Hematopoietic multipotent progenitor cell treated with erythropoietin and hydrocortisone succinate and interleukin-3 and kit ligand, for 15 days (in vitro differentiated cells): ENCODE measurements at regions not wholly inside any gene's neighbourhood (a gene's known extent, or its start where the extent isn't known, plus 50 kb on each side); places are given as distances from the start of the nearest gene placed in this dataset.

Source experiments
- DNase-seq: peaks from one replicate; pipeline ENCODE4 v3.0.0-alpha.2; 2015; ENCODE audit warnings: low spot score

GRCh38 chr2:234339011-234339410, 157.9 kb downstream of the ARL4C start:
- DNase-seq = no peak

- no peak for DNase-seq
Observed at GRCh38 chr2:234335661-234336228, 161.1 kb downstream of the ARL4C start.

GRCh38 chr2:234334756-234335155, 162.1 kb downstream of the ARL4C start:
- no peak for DNase-seq

GRCh38 chr2:234334151-234334550, 162.7 kb downstream of the ARL4C start:
- no peak for DNase-seq

GRCh38 chr2:234333168-234334130, 163.4 kb downstream of the ARL4C start:
- no peak for DNase-seq

GRCh38 chr2:234331966-234332365, 164.9 kb downstream of the ARL4C start:
- no peak for DNase-seq

GRCh38 chr2:234331566-234331965, 165.3 kb downstream of the ARL4C start:
- DNase-seq = no peak

- no peak for DNase-seq
Observed at GRCh38 chr2:234330902-234331301, 166.0 kb downstream of the ARL4C start.

- DNase-seq = no peak
Observed at GRCh38 chr2:234329202-234329960, 167.5 kb downstream of the ARL4C start.

GRCh38 chr2:234328444-234328990, 168.4 kb downstream of the ARL4C start:
- DNase-seq = no peak

- no peak for DNase-seq
Observed at GRCh38 chr2:234326694-234327093, 170.2 kb downstream of the ARL4C start.

GRCh38 chr2:234324116-234324515, 172.8 kb downstream of the ARL4C start:
- no peak for DNase-seq

- DNase-seq = no peak
Observed at GRCh38 chr2:234322766-234323465, 174.0 kb downstream of the ARL4C start.

GRCh38 chr2:234320066-234320465, 176.8 kb downstream of the ARL4C start:
- DNase-seq = no peak

GRCh38 chr2:234318361-234318760, 178.5 kb downstream of the ARL4C start:
- DNase-seq = no peak

- DNase-seq = no peak
Observed at GRCh38 chr2:234313558-234313957, 183.3 kb downstream of the ARL4C start.

GRCh38 chr2:234310166-234310565, 186.7 kb downstream of the ARL4C start:
- no peak for DNase-seq

GRCh38 chr2:234309431-234309830, 187.4 kb downstream of the ARL4C start:
- DNase-seq = no peak

GRCh38 chr2:234308813-234309195, 188.1 kb downstream of the ARL4C start:
- DNase-seq = no peak

GRCh38 chr2:234308073-234308812, 188.6 kb downstream of the ARL4C start:
- DNase-seq = no peak

- no peak for DNase-seq
Observed at GRCh38 chr2:234307322-234307961, 189.4 kb downstream of the ARL4C start.
